IMR-90 (cell line): ENCODE measurements at regions not wholly inside any gene's neighbourhood (a gene's known extent, or its start where the extent isn't known, plus 50 kb on each side); places are given as distances from the start of the nearest gene placed in this dataset.

Experiments used
- ATAC-seq: fragments of 200-7000 bp; cut with Tn5 transposase; 2 replicates; pipeline ENCODE4 v1.9.1; 2020; ENCODE audit warnings: low read depth, mild to moderate bottlenecking, moderate library complexity
- BruUV-seq: library from RNA; stranded (reverse); fragments of 400-500 nt; replicated peaks from 2 replicates; lab custom pipeline; 2021; lab: Mats Ljungman, UMichigan
- CTCF ChIA-PET: fragments of 300-600 bp; formaldehyde crosslinking; extraction: SDS; loops from one replicate; lab custom pipeline; 2021; ENCODE audit warnings: antibody characterized with exemption; lab: Yijun Ruan, JAX
- POLR2A ChIA-PET: fragments of 300-600 bp; sonication (Branson Sonifier 250); formaldehyde crosslinking; loops from one replicate; lab custom pipeline; 2022; ENCODE audit warnings: antibody characterized with exemption; ENCODE audit not compliant: unreplicated experiment; lab: Charles Lee
- DNase-seq: peaks from one replicate; pipeline ENCODE4 v3.0.0; 2013
- H2AFZ ChIP-seq: replicated peaks from 2 replicates; pipeline ENCODE3; 2013; ENCODE audit warnings: low read length, mild to moderate bottlenecking; ENCODE audit not compliant: poor library complexity
- H2AK5ac ChIP-seq: 2 replicates; pipeline ENCODE4 v1.6.1; 2013; ENCODE audit warnings: low read depth, low read length, inconsistent platforms
- H2AK9ac ChIP-seq: replicated peaks from 2 replicates; pipeline ENCODE3; 2013; ENCODE audit warnings: mild to moderate bottlenecking, low read depth, low read length, moderate library complexity; ENCODE audit not compliant: poor library complexity
- H2BK120ac ChIP-seq: 2 replicates; pipeline ENCODE4 v1.6.1; 2013; ENCODE audit warnings: low read depth, low read length, inconsistent platforms
- H2BK15ac ChIP-seq: 3 replicates; pipeline ENCODE4 v1.6.1; 2013; ENCODE audit warnings: low read depth, low read length, inconsistent platforms
- H2BK20ac ChIP-seq: 2 replicates; pipeline ENCODE4 v1.6.1; 2013; ENCODE audit warnings: low read depth, mild to moderate bottlenecking, inconsistent platforms, low read length, moderate library complexity
- H2BK5ac ChIP-seq: 2 replicates; pipeline ENCODE4 v1.6.1; 2013; ENCODE audit warnings: mild to moderate bottlenecking, low read depth, low read length, inconsistent platforms; ENCODE audit not compliant: poor library complexity, severe bottlenecking
- H3K14ac ChIP-seq: replicated peaks from 2 replicates; pipeline ENCODE4 v1.6.1; 2013; ENCODE audit warnings: low read depth, low read length, inconsistent platforms
- H3K18ac ChIP-seq: 2 replicates; pipeline ENCODE4 v1.6.1; 2013; ENCODE audit warnings: low read depth, low read length, control low read depth
- H3K23ac ChIP-seq: 2 replicates; pipeline ENCODE4 v1.6.1; 2013; ENCODE audit warnings: low read depth, low read length, inconsistent platforms
- H3K27ac ChIP-seq: 2 replicates; pipeline ENCODE4 v1.5.1; 2013; ENCODE audit warnings: mild to moderate bottlenecking, control low read depth, low read length; ENCODE audit not compliant: insufficient read depth
- H3K27me3 ChIP-seq: 2 replicates; pipeline ENCODE4 v1.6.1; 2013; ENCODE audit warnings: low read length; ENCODE audit not compliant: control insufficient read depth, insufficient read depth
- H3K36me3 ChIP-seq: 2 replicates; pipeline ENCODE4 v1.6.1; 2013; ENCODE audit warnings: low read length, mixed read lengths; ENCODE audit not compliant: control insufficient read depth, insufficient read depth
- H3K4ac ChIP-seq: 2 replicates; pipeline ENCODE4 v1.6.1; 2013; ENCODE audit warnings: low read depth, low read length, inconsistent platforms
- H3K4me1 ChIP-seq: 2 replicates; pipeline ENCODE4 v1.6.1; 2013; ENCODE audit warnings: low read length, mixed read lengths; ENCODE audit not compliant: control insufficient read depth, insufficient read depth
- H3K4me2 ChIP-seq: 2 replicates; pipeline ENCODE4 v1.6.1; 2013; ENCODE audit warnings: low read depth, mild to moderate bottlenecking, control low read depth, low read length, moderate library complexity
- H3K4me3 ChIP-seq: 2 replicates; pipeline ENCODE4 v1.5.1; 2013; ENCODE audit warnings: low read depth, mild to moderate bottlenecking, control low read depth, low read length, moderate library complexity; ENCODE audit not compliant: insufficient read depth
- H3K56ac ChIP-seq: 2 replicates; pipeline ENCODE4 v1.6.1; 2013; ENCODE audit warnings: low read length, inconsistent platforms; ENCODE audit not compliant: insufficient read depth; ENCODE audit errors: extremely low read depth
- H3K79me1 ChIP-seq, 2 experiments: 2 replicates each; pipeline ENCODE4 v1.6.1; 2013; ENCODE audit warnings: low read length in 2 of 2, inconsistent platforms in 1 of 2, low read depth in 1 of 2
- H3K9ac ChIP-seq: 2 replicates; pipeline ENCODE4 v1.6.1; 2013; ENCODE audit warnings: low read depth, low read length, control low read depth
- H3K9me1 ChIP-seq: 2 replicates; pipeline ENCODE4 v1.6.1; 2013; ENCODE audit warnings: low read length, inconsistent platforms; ENCODE audit not compliant: insufficient read depth
- H3K9me3 ChIP-seq: 2 replicates; pipeline ENCODE4 v1.6.1; 2013; ENCODE audit warnings: low read length; ENCODE audit not compliant: control insufficient read depth, insufficient read depth
- H4K20me1 ChIP-seq: 2 replicates; pipeline ENCODE4 v1.6.1; 2013; ENCODE audit warnings: low read length, inconsistent platforms; ENCODE audit not compliant: insufficient read depth
- H4K5ac ChIP-seq: 2 replicates; pipeline ENCODE4 v1.6.1; 2013; ENCODE audit warnings: mild to moderate bottlenecking, low read depth, low read length, control low read depth
- H4K8ac ChIP-seq, 2 experiments: 2 replicates each; pipeline ENCODE4 v1.6.1; 2013; ENCODE audit warnings: low read depth in 2 of 2, low read length in 2 of 2, control low read depth in 1 of 2, inconsistent platforms in 1 of 2
- H4K91ac ChIP-seq: 2 replicates; pipeline ENCODE4 v1.6.1; 2013; ENCODE audit warnings: low read depth, low read length, inconsistent platforms; ENCODE audit not compliant: insufficient read depth
- BHLHE40 ChIP-seq: fragments of 150-350 bp; IDR thresholded peaks from 2 replicates; pipeline ENCODE4 v1.6.1; 2016; ENCODE audit warnings: mild to moderate bottlenecking, low read depth, low read length
- CEBPB ChIP-seq: IDR thresholded peaks from 2 replicates; pipeline ENCODE4 v1.6.1; 2012; ENCODE audit warnings: low read depth, low read length, improper control_type of control experiment
- CHD1 ChIP-seq: IDR thresholded peaks from 2 replicates; pipeline ENCODE4 v1.6.1; 2012; ENCODE audit warnings: low read depth, low read length, improper control_type of control experiment
- ELK1 ChIP-seq: fragments of 150-350 bp; IDR thresholded peaks from 2 replicates; pipeline ENCODE4 v1.6.1; 2016; ENCODE audit warnings: low read depth, mild to moderate bottlenecking, low read length, moderate library complexity, borderline replicate concordance
- MAFK ChIP-seq: IDR thresholded peaks from 2 replicates; pipeline ENCODE4 v1.6.1; 2012; ENCODE audit warnings: low read depth, low read length, improper control_type of control experiment
- MAZ ChIP-seq: IDR thresholded peaks from 2 replicates; pipeline ENCODE4 v1.6.1; 2012; ENCODE audit warnings: low read depth, mild to moderate bottlenecking, low read length, improper control_type of control experiment, moderate library complexity, borderline replicate concordance
- MXI1 ChIP-seq: IDR thresholded peaks from 2 replicates; pipeline ENCODE4 v1.6.1; 2012; ENCODE audit warnings: low read depth, mild to moderate bottlenecking, low read length, moderate library complexity, borderline replicate concordance
- NFE2L2 ChIP-seq: fragments of 150-350 bp; IDR thresholded peaks from 2 replicates; pipeline ENCODE4 v1.6.1; 2016; ENCODE audit warnings: low read depth, mild to moderate bottlenecking, low read length
- POLR2A ChIP-seq: IDR thresholded peaks from 2 replicates; pipeline ENCODE4 v1.6.1; 2012; ENCODE audit warnings: mild to moderate bottlenecking, low read depth, low read length
- RCOR1 ChIP-seq: IDR thresholded peaks from 2 replicates; pipeline ENCODE4 v1.6.1; 2012; ENCODE audit warnings: mild to moderate bottlenecking, low read length, improper control_type of control experiment; ENCODE audit not compliant: insufficient replicate concordance
- SMC3 ChIP-seq: fragments of 150-350 bp; IDR thresholded peaks from 2 replicates; pipeline ENCODE4 v1.6.1; 2016; ENCODE audit warnings: low read depth, mild to moderate bottlenecking, antibody characterized with exemption, low read length, moderate library complexity
- WGBS, 2 experiments: methylation state at CpG; one replicate each; pipeline versions ENCODE4 v1.1.5 to v1.1.7; 2013; ENCODE audit warnings: missing lambda C conversion rate in 2 of 2; ENCODE audit not compliant: insufficient read length in 1 of 2; ENCODE audit errors: extremely low coverage in 2 of 2; 5-methylcytosine and 5-hydroxymethylcytosine counted together
- dilution Hi-C: fragments of 300-500 bp; cut with HindIII; formaldehyde crosslinking; loops from one replicate; pipeline ENCODE4 v1.14.3; 2018; ENCODE audit warnings: low sequenced_read_pairs; ENCODE audit not compliant: unreplicated experiment
- in situ Hi-C: fragments of 300-500 bp; cut with MboI; formaldehyde crosslinking; loops from 3 replicates; pipeline ENCODE4 v1.14.3; 2019; ENCODE audit warnings: low sequenced_read_pairs, inconsistent platforms, mixed read lengths
- intact Hi-C: fragments of 100-400 bp; cut with micrococcal nuclease; formaldehyde crosslinking; loops from 2 replicates; pipeline ENCODE4 v1.10.0; 2022
- TF ChIP-seq, protein P1 (sequence below): conservative IDR thresholded peaks from 2 replicates; pipeline ENCODE4 v1.5.1; 2012; ENCODE audit warnings: mild to moderate bottlenecking, low read depth, low read length, improper control_type of control experiment

DNA sequence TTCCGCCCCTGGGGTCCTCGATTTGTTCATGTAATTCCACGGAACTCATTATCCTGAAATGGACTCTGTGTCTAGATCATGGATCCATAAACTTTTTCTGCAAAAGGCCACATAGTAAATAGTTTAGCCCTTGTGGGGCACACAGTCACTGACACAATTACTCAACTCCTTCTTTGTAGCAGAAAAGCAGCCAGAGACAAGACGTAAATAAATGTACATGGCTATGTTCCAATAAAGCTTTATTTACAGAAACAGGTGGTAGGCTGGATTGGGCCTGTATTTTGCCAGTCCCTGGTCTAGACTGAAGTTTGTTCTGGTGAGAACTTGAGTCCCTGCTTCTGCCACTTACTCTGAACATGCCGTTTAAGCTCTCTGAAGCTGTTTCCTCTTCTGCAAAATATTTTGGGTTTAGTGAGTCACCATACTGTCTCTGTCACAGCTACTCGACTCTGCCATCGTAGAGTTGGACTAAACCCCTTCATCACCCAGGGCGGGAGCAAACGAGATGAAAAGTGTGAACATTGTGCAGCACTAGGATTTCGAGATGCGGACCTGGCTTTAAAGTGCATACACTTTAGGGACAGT, 61.9 kb upstream of the FOXF1 start:
- H3K9me3 ChIP-seq, result 0 out of 2 replicates have a peak, but pooled peaks cover 3% of the 10 kb centered on the region
- H3K4me2 ChIP-seq, result no peak overlapping the region
- no peak overlapping the region for H2AK9ac ChIP-seq
- H4K5ac ChIP-seq, result no peak overlapping the region
- H3K36me3 ChIP-seq, result no peaks in the 10 kb centered on the region
- peak overlapping the region; percentile 40 for H2AK5ac ChIP-seq
- H4K20me1 ChIP-seq, result no peaks in the 10 kb centered on the region
- peak overlapping the region; percentile 1 for H3K27ac ChIP-seq
- peak overlapping the region; percentile 1; the same call in 1 of the 2 replicates for H2BK120ac ChIP-seq
- H3K79me1 ChIP-seq, result no peaks in the 10 kb centered on the region
- in situ Hi-C loops, result no loop called here
- peaks cover 11% of the 10 kb centered on the region for H3K9me1 ChIP-seq
- peak overlapping the region; percentile 11; the same call in 1 of the 2 replicates for H4K91ac ChIP-seq
- no peaks in the 10 kb centered on the region for H3K27me3 ChIP-seq
- POLR2A ChIA-PET, result no interaction called here
- no peak overlapping the region for H3K4ac ChIP-seq
- 0 out of 3 replicates have a peak overlapping the region, but pooled peaks have one; percentile 18 for H2BK15ac ChIP-seq
- no peak overlapping the region for H3K56ac ChIP-seq
- no peak overlapping the region for H3K4me3 ChIP-seq
- intact Hi-C loops, result no loop called here
- TF ChIP-seq BHLHE40 (no peak), MAZ (no peak), SMC3 (no peak), NFE2L2 (no peak), MAFK (no peak), ELK1 (no peak), RCOR1 (no peak), MXI1 (no peak), CHD1 (no peak), POLR2A (no peak), CEBPB (no peak)
- TF ChIP-seq, protein P1, sequence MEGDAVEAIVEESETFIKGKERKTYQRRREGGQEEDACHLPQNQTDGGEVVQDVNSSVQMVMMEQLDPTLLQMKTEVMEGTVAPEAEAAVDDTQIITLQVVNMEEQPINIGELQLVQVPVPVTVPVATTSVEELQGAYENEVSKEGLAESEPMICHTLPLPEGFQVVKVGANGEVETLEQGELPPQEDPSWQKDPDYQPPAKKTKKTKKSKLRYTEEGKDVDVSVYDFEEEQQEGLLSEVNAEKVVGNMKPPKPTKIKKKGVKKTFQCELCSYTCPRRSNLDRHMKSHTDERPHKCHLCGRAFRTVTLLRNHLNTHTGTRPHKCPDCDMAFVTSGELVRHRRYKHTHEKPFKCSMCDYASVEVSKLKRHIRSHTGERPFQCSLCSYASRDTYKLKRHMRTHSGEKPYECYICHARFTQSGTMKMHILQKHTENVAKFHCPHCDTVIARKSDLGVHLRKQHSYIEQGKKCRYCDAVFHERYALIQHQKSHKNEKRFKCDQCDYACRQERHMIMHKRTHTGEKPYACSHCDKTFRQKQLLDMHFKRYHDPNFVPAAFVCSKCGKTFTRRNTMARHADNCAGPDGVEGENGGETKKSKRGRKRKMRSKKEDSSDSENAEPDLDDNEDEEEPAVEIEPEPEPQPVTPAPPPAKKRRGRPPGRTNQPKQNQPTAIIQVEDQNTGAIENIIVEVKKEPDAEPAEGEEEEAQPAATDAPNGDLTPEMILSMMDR, result no peak
- peak overlapping the region in 1 of 2 experiments; percentile 23; a peak in 1 of 4 replicates for H4K8ac ChIP-seq
- H3K14ac ChIP-seq, result 0 out of 2 replicates have a peak overlapping the region, but pooled peaks have one; percentile 11
- peaks cover 9% of the 10 kb centered on the region for H3K4me1 ChIP-seq
- H3K9ac ChIP-seq, result no peak overlapping the region
- H2AFZ ChIP-seq, result no peak overlapping the region
- CTCF ChIA-PET, result no interaction called here
- H3K23ac ChIP-seq, result no peak overlapping the region
- DNase-seq (peak; percentile 32), ATAC-seq (peak; percentile 71)
- H2BK5ac ChIP-seq, result no peak overlapping the region
- no TSS peak for BruUV-seq
- H3K18ac ChIP-seq, result no peak overlapping the region
- dilution Hi-C loops, result no loop called here
- WGBS, 2 experiments, result 69% methylated on average over 5 of the region's 11 CpGs; no CpG with 5 or more reads in 1 of the 2 experiments
- H2BK20ac ChIP-seq, result peak overlapping the region; percentile 18; the same call in 1 of the 2 replicates
